ENCODE measurements at regions not wholly inside any gene's neighbourhood (a gene's known extent, or its start where the extent isn't known, plus 50 kb on each side); places are given as distances from the start of the nearest gene placed in this dataset.

DNA sequence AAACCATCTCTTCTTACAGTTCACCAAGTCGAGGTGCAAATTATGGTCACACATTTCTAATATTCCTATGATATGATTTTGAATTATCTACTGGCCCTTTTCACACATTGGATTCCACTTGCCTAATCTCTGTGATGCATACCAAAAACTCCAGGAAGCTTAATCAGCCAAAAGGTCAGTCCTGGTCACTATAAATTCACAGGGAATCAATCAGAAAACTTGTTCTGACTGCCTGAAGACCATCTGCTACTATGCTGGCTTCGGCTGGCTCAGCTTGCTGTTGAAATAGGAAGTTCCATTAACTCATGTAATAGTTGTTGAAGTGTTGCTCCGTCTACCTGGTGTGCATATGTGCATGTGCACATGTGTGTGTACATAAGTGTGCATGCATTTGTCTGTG is 142.8 kb upstream of the FLRT2 start:
- Histone ChIP-seq H3K36me3 (replicated peaks in 1 of 2) (no peaks in the 10 kb centered on the region), H3K4me1 (replicated peaks in 1 of 2) (no peaks in the 10 kb centered on the region), H3K27me3 (no peaks in the 10 kb centered on the region), H3K9me3 (replicated peaks in 1 of 3) (no peaks in the 10 kb centered on the region), H3K4me3 (no peak overlapping the region), H3K27ac (no peak overlapping the region)
- DNase-seq = no peak
- intact Hi-C loops (cut with DNase I) = no loop called here
- WGBS, 4 donors = 67 to 82% (median 78%) methylated on average over 3 of the region's 3 CpGs
- TF ChIP-seq, protein P1, sequence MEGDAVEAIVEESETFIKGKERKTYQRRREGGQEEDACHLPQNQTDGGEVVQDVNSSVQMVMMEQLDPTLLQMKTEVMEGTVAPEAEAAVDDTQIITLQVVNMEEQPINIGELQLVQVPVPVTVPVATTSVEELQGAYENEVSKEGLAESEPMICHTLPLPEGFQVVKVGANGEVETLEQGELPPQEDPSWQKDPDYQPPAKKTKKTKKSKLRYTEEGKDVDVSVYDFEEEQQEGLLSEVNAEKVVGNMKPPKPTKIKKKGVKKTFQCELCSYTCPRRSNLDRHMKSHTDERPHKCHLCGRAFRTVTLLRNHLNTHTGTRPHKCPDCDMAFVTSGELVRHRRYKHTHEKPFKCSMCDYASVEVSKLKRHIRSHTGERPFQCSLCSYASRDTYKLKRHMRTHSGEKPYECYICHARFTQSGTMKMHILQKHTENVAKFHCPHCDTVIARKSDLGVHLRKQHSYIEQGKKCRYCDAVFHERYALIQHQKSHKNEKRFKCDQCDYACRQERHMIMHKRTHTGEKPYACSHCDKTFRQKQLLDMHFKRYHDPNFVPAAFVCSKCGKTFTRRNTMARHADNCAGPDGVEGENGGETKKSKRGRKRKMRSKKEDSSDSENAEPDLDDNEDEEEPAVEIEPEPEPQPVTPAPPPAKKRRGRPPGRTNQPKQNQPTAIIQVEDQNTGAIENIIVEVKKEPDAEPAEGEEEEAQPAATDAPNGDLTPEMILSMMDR (IDR thresholded peaks at IDR 0.05) = no peak
- no peak for TF ChIP-seq POLR2A (IDR thresholded peaks at IDR 0.05)

DNA sequence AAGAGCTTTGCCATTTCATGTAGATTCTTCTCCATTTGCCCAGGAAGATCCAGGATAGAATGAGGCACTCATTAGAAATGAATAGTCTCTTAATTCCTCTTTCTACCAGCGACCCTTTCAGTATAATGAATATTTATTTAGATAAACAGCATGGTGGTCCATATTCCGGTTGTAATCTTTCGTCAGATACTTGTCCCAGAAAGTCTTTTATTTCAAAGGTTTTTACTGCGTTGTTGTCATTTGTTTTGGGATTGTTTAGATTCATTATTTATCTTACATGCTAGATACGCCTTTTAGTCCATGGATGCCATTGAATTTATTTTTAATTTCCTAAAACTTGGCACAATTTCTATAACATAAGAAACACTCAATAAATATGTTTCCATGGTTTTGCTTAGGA is 139.7 kb upstream of the FLRT2 start:
- no peak for DNase-seq
- no peaks in the 10 kb centered on the region for H3K9me3 ChIP-seq (replicated peaks in 1 of 3)
- H3K27ac ChIP-seq = no peak overlapping the region
- H3K4me1 ChIP-seq (replicated peaks in 1 of 2) = no peaks in the 10 kb centered on the region
- whole genome bisulfite sequencing, 4 donors = 79 to 87% (median 85%) methylated on average over 5 of the region's 5 CpGs
- H3K27me3 ChIP-seq = no peaks in the 10 kb centered on the region
- intact Hi-C loops (cut with DNase I) = no loop called here
- no peak for TF ChIP-seq POLR2A (IDR thresholded peaks at IDR 0.05)
- TF ChIP-seq, protein P1 (IDR thresholded peaks at IDR 0.05) = no peak
- no peaks in the 10 kb centered on the region for H3K36me3 ChIP-seq (replicated peaks in 1 of 2)
- no peak overlapping the region for H3K4me3 ChIP-seq

GRCh38 chr14:85391455-85391854 is 138.5 kb upstream of the FLRT2 start:
- Histone ChIP-seq H3K27ac (no peak overlapping the region), H3K9me3 (replicated peaks in 1 of 3) (no peaks in the 10 kb centered on the region), H3K36me3 (replicated peaks in 1 of 2) (no peaks in the 10 kb centered on the region), H3K4me1 (replicated peaks in 1 of 2) (no peaks in the 10 kb centered on the region), H3K4me3 (no peak overlapping the region), H3K27me3 (no peaks in the 10 kb centered on the region)
- TF ChIP-seq, protein P1 (IDR thresholded peaks at IDR 0.05) = no peak
- no peak for TF ChIP-seq POLR2A (IDR thresholded peaks at IDR 0.05)
- WGBS, 4 donors = 81 to 89% (median 87%) methylated on average over 3 of the region's 3 CpGs
- no peak for DNase-seq
- intact Hi-C loops (cut with DNase I) = no loop called here

- H3K27me3 ChIP-seq = no peaks in the 10 kb centered on the region
- no peaks in the 10 kb centered on the region for H3K36me3 ChIP-seq (replicated peaks in 1 of 2)
- TF ChIP-seq, protein P1 (IDR thresholded peaks at IDR 0.05) = no peak
- no peak for TF ChIP-seq POLR2A (IDR thresholded peaks at IDR 0.05)
- intact Hi-C loops (cut with DNase I) = no loop called here
- WGBS, 4 donors = 53 to 93% (median 74%) methylated on average over 3 of the region's 3 CpGs
- H3K9me3 ChIP-seq (replicated peaks in 1 of 3) = no peaks in the 10 kb centered on the region
- no peak overlapping the region for H3K27ac ChIP-seq
- DNase-seq = no peak
- H3K4me1 ChIP-seq (replicated peaks in 1 of 2) = no peaks in the 10 kb centered on the region
- no peak overlapping the region for H3K4me3 ChIP-seq
These were observed 138.1 kb upstream of the FLRT2 start for GRCh38 chr14:85391892-85392291.
